MM.1S (cell line): ENCODE measurements at regions not wholly inside any gene's neighbourhood (a gene's known extent, or its start where the extent isn't known, plus 50 kb on each side); places are given as distances from the start of the nearest gene placed in this dataset.

ENCODE experiments used
- EZH2 ChIP-seq: fragments of 300-600 bp; sonication (generic); optimal IDR thresholded peaks from 2 replicates; pipeline ENCODE3; 2017; ENCODE audit warnings: low read depth, mild to moderate bottlenecking, antibody characterized with exemption, low read length, mixed read lengths
- TF ChIP-seq, protein P1 (sequence below): fragments of 300-600 bp; sonication (generic); IDR thresholded peaks from 2 replicates; pipeline ENCODE4 v1.5.1; 2016; ENCODE audit warnings: antibody characterized with exemption, low read length, mixed read lengths

GRCh38 chr3:154893813-154894212, 186.3 kb upstream of the MME start:
- TF ChIP-seq, protein P1, sequence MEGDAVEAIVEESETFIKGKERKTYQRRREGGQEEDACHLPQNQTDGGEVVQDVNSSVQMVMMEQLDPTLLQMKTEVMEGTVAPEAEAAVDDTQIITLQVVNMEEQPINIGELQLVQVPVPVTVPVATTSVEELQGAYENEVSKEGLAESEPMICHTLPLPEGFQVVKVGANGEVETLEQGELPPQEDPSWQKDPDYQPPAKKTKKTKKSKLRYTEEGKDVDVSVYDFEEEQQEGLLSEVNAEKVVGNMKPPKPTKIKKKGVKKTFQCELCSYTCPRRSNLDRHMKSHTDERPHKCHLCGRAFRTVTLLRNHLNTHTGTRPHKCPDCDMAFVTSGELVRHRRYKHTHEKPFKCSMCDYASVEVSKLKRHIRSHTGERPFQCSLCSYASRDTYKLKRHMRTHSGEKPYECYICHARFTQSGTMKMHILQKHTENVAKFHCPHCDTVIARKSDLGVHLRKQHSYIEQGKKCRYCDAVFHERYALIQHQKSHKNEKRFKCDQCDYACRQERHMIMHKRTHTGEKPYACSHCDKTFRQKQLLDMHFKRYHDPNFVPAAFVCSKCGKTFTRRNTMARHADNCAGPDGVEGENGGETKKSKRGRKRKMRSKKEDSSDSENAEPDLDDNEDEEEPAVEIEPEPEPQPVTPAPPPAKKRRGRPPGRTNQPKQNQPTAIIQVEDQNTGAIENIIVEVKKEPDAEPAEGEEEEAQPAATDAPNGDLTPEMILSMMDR, result no peak
- no peak for TF ChIP-seq EZH2
